Mesenchymal stem cell (in vitro differentiated cells and primary cell): ENCODE measurements at regions not wholly inside any gene's neighbourhood (a gene's known extent, or its start where the extent isn't known, plus 50 kb on each side); places are given as distances from the start of the nearest gene placed in this dataset.
"Not testable (repeated sequence)": the region's sequence is repeated elsewhere in the genome, so short reads cannot be mapped to it uniquely, and the experiment has no call there.

ENCODE experiments used
- DNase-seq: peaks from one replicate; pipeline ENCODE4 v3.0.0-alpha.2; 2013
- H2AFZ ChIP-seq: one replicate; pipeline ENCODE4 v1.6.1; 2013; ENCODE audit warnings: low read depth, mild to moderate bottlenecking, control low read depth, inconsistent platforms, low read length, moderate library complexity
- H2AK5ac ChIP-seq: 2 replicates; pipeline ENCODE4 v1.6.1; 2013; ENCODE audit warnings: low read length, moderate library complexity, mild to moderate bottlenecking, inconsistent platforms; ENCODE audit not compliant: severe bottlenecking
- H2BK120ac ChIP-seq: one replicate; pipeline ENCODE4 v1.6.1; 2013; ENCODE audit warnings: low read depth, mild to moderate bottlenecking, inconsistent platforms, low read length, moderate library complexity
- H2BK12ac ChIP-seq, 2 experiments: one replicate each; pipeline ENCODE4 v1.6.1; 2013; ENCODE audit warnings: inconsistent platforms in 2 of 2, low read length in 2 of 2, mild to moderate bottlenecking in 2 of 2, moderate library complexity in 2 of 2, control low read depth in 1 of 2
- H2BK15ac ChIP-seq: one replicate; pipeline ENCODE4 v1.6.1; 2013; ENCODE audit warnings: mild to moderate bottlenecking, low read depth, inconsistent platforms; ENCODE audit not compliant: poor library complexity, severe bottlenecking
- H2BK5ac ChIP-seq: 2 replicates; pipeline ENCODE4 v1.6.1; 2013; ENCODE audit warnings: low read depth, mild to moderate bottlenecking, low read length, control low read depth, inconsistent platforms; ENCODE audit not compliant: poor library complexity, severe bottlenecking
- H3K14ac ChIP-seq, 2 experiments: one replicate each; pipeline ENCODE4 v1.6.1; 2013; ENCODE audit warnings: inconsistent platforms in 2 of 2, low read length in 2 of 2, control low read depth in 1 of 2, mild to moderate bottlenecking in 1 of 2, moderate library complexity in 1 of 2
- H3K18ac ChIP-seq, 2 experiments: one replicate each; pipeline ENCODE4 v1.6.1; 2013; ENCODE audit warnings: inconsistent platforms in 2 of 2, low read length in 2 of 2, control low read depth in 1 of 2, low read depth in 1 of 2, mild to moderate bottlenecking in 1 of 2
- H3K23ac ChIP-seq, 2 experiments: one replicate each; pipeline ENCODE4 v1.6.1; 2013; ENCODE audit warnings: inconsistent platforms in 2 of 2, low read length in 2 of 2, mild to moderate bottlenecking in 2 of 2, moderate library complexity in 2 of 2, control low read depth in 1 of 2
- H3K27ac ChIP-seq: 2 replicates; pipeline ENCODE4 v1.5.1; 2013; ENCODE audit warnings: mild to moderate bottlenecking, moderate library complexity, low read length, control low read depth, inconsistent platforms; ENCODE audit not compliant: poor library complexity, severe bottlenecking
- H3K27me3 ChIP-seq, 2 experiments: 2 replicates each; pipeline versions ENCODE4 v1.6.1 to v1.7.0; 2013; ENCODE audit warnings: low read length in 2 of 2, mild to moderate bottlenecking in 2 of 2, moderate library complexity in 2 of 2, control low read depth in 1 of 2, inconsistent platforms in 1 of 2; ENCODE audit not compliant: control insufficient read depth in 1 of 2, insufficient read depth in 1 of 2
- H3K36me3 ChIP-seq, 2 experiments: 2 replicates each; pipeline versions ENCODE4 v1.6.1 to v1.7.0; 2013; ENCODE audit warnings: low read length in 2 of 2, control low read depth in 1 of 2, inconsistent platforms in 1 of 2, low read depth in 1 of 2, mild to moderate bottlenecking in 1 of 2; ENCODE audit not compliant: insufficient read depth in 2 of 2, control insufficient read depth in 1 of 2
- H3K4ac ChIP-seq, 2 experiments: one replicate each; pipeline ENCODE4 v1.6.1; 2013; ENCODE audit warnings: inconsistent platforms in 2 of 2, low read length in 2 of 2, mild to moderate bottlenecking in 2 of 2, moderate library complexity in 2 of 2, control low read depth in 1 of 2, low read depth in 1 of 2
- H3K4me1 ChIP-seq: 2 replicates; pipeline ENCODE4 v1.6.1; 2013; ENCODE audit warnings: low read depth, low read length, control low read depth; ENCODE audit not compliant: control insufficient read depth, insufficient read depth
- H3K4me2 ChIP-seq: 2 replicates; pipeline ENCODE4 v1.6.1; 2013; ENCODE audit warnings: low read length, mild to moderate bottlenecking, inconsistent platforms; ENCODE audit not compliant: poor library complexity, severe bottlenecking
- H3K4me3 ChIP-seq, 2 experiments: 2 replicates each; pipeline versions ENCODE4 v1.5.1 to v1.7.0; 2013; ENCODE audit warnings: low read length in 2 of 2, mild to moderate bottlenecking in 2 of 2, control low read depth in 1 of 2, low read depth in 1 of 2; ENCODE audit not compliant: insufficient read depth in 1 of 2
- H3K79me1 ChIP-seq: replicated peaks from 2 replicates; pipeline ENCODE4 v1.6.1; 2013; ENCODE audit warnings: mild to moderate bottlenecking, control low read depth, low read length, inconsistent platforms; ENCODE audit not compliant: poor library complexity, severe bottlenecking
- H3K9ac ChIP-seq: 2 replicates; pipeline ENCODE4 v1.7.0; 2013; ENCODE audit warnings: mild to moderate bottlenecking, low read length, moderate library complexity
- H3K9me3 ChIP-seq: 2 replicates; pipeline ENCODE4 v1.7.0; 2013; ENCODE audit warnings: mild to moderate bottlenecking, low read length; ENCODE audit not compliant: control insufficient read depth
- H4K8ac ChIP-seq: one replicate; pipeline ENCODE4 v1.6.1; 2013; ENCODE audit warnings: inconsistent platforms, mild to moderate bottlenecking, low read length, moderate library complexity
- H4K91ac ChIP-seq: one replicate; pipeline ENCODE4 v1.6.1; 2013; ENCODE audit warnings: mild to moderate bottlenecking, low read length, inconsistent platforms
- WGBS: methylation state at CpG from one replicate; pipeline ENCODE4 v1.1.7; 2013; ENCODE audit warnings: mixed read lengths; 5-methylcytosine and 5-hydroxymethylcytosine counted together

DNA sequence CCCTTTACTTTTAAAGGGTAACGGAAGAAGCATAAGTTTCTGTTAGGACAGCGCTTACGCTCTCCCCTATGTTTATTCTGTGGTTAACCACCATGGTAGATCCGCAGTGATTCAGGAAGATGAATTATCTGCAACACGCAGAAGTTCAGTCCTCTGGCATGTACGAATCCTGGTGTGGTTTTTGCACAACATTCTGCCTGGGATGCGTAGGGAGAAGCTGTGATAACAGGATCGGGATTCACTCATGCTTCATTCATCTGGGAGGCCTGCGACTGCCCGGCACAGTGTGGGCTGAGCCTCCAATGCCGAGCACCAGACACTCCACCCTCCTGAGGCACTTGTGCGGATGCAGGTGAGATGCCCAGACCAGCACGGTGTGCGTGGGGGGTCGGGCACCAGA is 84.6 kb upstream of the LPCAT1 start:
- H3K4me1 ChIP-seq, H3K4me2 ChIP-seq, H3K36me3 ChIP-seq, H3K4me3 ChIP-seq, H2BK5ac ChIP-seq, H3K9ac ChIP-seq, H4K91ac ChIP-seq, H3K79me1 ChIP-seq, H2AK5ac ChIP-seq, H2BK120ac ChIP-seq, H2BK15ac ChIP-seq, H3K4ac ChIP-seq, H3K27ac ChIP-seq, H3K9me3 ChIP-seq, H3K18ac ChIP-seq, H3K14ac ChIP-seq, H4K8ac ChIP-seq, H2AFZ ChIP-seq, H2BK12ac ChIP-seq, H3K23ac ChIP-seq: not testable (repeated sequence)
- DNase-seq: peak; percentile 97
- WGBS: 3% methylated on average over 7 of the region's 15 CpGs
- peaks cover 0 to 22% of the 10 kb centered on the region in 2 experiments for H3K27me3 ChIP-seq

DNA sequence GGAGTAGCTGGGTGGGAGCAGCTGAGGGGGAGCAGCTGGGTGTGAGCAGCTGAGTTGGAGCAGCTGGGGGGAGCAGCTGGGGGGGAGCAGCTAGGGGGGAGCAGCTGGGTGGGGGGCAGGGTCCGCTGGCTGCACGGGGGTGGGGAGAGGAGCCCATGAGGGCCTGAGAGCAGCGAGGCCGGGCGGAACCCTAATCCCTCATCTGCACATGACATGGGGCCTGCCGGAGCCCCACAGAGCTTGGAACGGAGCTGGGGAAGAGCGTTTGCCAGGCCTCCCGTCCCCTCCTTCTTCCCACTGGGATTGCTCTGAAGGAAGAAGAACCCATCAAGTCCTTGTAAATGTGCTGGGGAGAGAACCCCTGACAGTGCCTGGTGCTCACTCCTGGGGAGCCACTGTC is 83.2 kb upstream of the LPCAT1 start:
- WGBS: 73% methylated on average over 6 of the region's 9 CpGs

DNA sequence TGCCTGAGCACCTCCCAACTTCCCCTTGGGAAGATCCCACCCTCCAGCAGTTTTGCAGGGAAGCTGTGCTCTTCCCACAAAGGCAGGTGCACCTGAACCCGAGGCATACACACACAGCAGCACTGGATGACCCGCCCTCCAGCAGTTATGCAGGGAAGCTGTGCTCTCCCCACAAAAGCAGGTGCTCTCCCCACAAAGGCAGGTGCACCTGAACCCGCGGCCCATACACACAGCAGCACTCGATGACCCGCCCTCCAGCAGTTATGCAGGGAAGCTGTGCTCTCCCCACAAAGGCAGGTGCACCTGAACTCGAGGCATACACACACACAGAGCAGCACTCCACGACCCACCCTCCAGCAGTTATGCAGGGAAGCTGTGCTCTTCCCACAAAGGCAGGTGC is 80.2 kb upstream of the LPCAT1 start:
- WGBS: 88% methylated on average over 8 of the region's 8 CpGs
- H2AK5ac ChIP-seq, H2BK120ac ChIP-seq, DNase-seq, H3K27ac ChIP-seq, H3K18ac ChIP-seq, H3K23ac ChIP-seq, H3K79me1 ChIP-seq, H3K36me3 ChIP-seq, H3K4me2 ChIP-seq, H2BK5ac ChIP-seq, H3K14ac ChIP-seq, H2AFZ ChIP-seq, H2BK15ac ChIP-seq, H4K8ac ChIP-seq, H3K9ac ChIP-seq, H2BK12ac ChIP-seq, H4K91ac ChIP-seq, H3K4ac ChIP-seq, H3K9me3 ChIP-seq, H3K4me3 ChIP-seq: not testable (repeated sequence)
- Histone ChIP-seq H3K27me3 (peaks cover 0 to 26% of the 10 kb centered on the region in 2 experiments), H3K4me1 (peaks cover 10% of the 10 kb centered on the region)

More for the DNA sequence above, 83.2 kb upstream of the LPCAT1 start:
- H3K9ac ChIP-seq, H4K91ac ChIP-seq, H3K79me1 ChIP-seq, DNase-seq, H3K36me3 ChIP-seq, H3K4me2 ChIP-seq, H3K27ac ChIP-seq, H4K8ac ChIP-seq, H3K23ac ChIP-seq, H3K4ac ChIP-seq, H3K4me3 ChIP-seq, H3K18ac ChIP-seq, H3K4me1 ChIP-seq, H2AK5ac ChIP-seq, H2BK5ac ChIP-seq, H2BK120ac ChIP-seq, H2BK15ac ChIP-seq, H2AFZ ChIP-seq, H3K14ac ChIP-seq, H3K9me3 ChIP-seq: not testable (repeated sequence)
- Histone ChIP-seq H3K27me3 (peaks cover 0 to 20% of the 10 kb centered on the region in 2 experiments), H2BK12ac (peak overlapping the region in 1 of 2 experiments; percentile 42)

DNA sequence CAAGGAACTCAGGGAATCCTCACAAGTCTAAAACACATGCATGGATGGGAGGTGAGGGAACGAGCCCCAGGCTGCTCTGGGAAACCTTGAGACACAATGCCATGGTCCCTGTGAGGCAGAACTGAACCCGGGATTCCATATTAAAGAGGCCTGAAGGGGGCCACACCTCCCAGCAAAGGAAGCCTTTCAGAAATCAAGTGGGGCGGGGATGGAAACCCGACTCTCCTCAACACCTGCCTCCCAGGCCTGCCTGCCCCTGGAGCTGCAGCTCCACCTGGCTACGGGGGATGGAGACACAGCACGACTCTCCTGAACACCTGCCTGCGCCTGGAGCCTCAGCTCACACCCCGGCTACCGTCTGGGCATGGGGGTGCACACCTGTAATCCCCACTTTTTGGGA is 77.8 kb upstream of the LPCAT1 start:
- not testable (repeated sequence) for H2AK5ac ChIP-seq, H2BK5ac ChIP-seq, H3K18ac ChIP-seq, H2BK12ac ChIP-seq, H2BK15ac ChIP-seq, H2AFZ ChIP-seq, H3K4me1 ChIP-seq, H3K14ac ChIP-seq, H3K9me3 ChIP-seq, H3K36me3 ChIP-seq, H4K8ac ChIP-seq, H3K27ac ChIP-seq, H3K4me3 ChIP-seq, H3K9ac ChIP-seq, H4K91ac ChIP-seq, DNase-seq, H3K4ac ChIP-seq, H3K79me1 ChIP-seq, H2BK120ac ChIP-seq, H3K23ac ChIP-seq, H3K4me2 ChIP-seq
- peaks cover 0 to 26% of the 10 kb centered on the region in 2 experiments for H3K27me3 ChIP-seq
- 78% methylated on average over 4 of the region's 9 CpGs for WGBS
